HEK293T (cell line): ENCODE measurements at regions not wholly inside any gene's neighbourhood (a gene's known extent, or its start where the extent isn't known, plus 50 kb on each side); places are given as distances from the start of the nearest gene placed in this dataset.

Experiments used
- ARNT ChIP-seq: fragments of 450-650 bp; IDR thresholded peaks from 2 replicates; pipeline ENCODE4 v1.6.1; 2017; ENCODE audit warnings: mild to moderate bottlenecking
- BHLHE40 ChIP-seq: fragments of 450-650 bp; IDR thresholded peaks from 2 replicates; pipeline ENCODE4 v1.6.1; 2016; ENCODE audit warnings: mild to moderate bottlenecking, moderate library complexity, borderline replicate concordance
- FOXA1 ChIP-seq: fragments of 450-650 bp; IDR thresholded peaks from 2 replicates; pipeline ENCODE4 v1.6.1; 2016; ENCODE audit warnings: mild to moderate bottlenecking
- FOXK2 ChIP-seq: fragments of 450-650 bp; IDR thresholded peaks from 2 replicates; pipeline ENCODE4 v1.6.1; 2016; ENCODE audit warnings: mild to moderate bottlenecking
- FOXM1 ChIP-seq: fragments of 450-650 bp; IDR thresholded peaks from 2 replicates; pipeline ENCODE4 v1.6.1; 2017; ENCODE audit warnings: mild to moderate bottlenecking, borderline replicate concordance
- HDGF ChIP-seq: fragments of 450-650 bp; IDR thresholded peaks from 2 replicates; pipeline ENCODE4 v1.6.1; 2017; ENCODE audit warnings: antibody characterized with exemption, borderline replicate concordance
- L3MBTL2 ChIP-seq: fragments of 450-650 bp; conservative IDR thresholded peaks from 2 replicates; pipeline ENCODE4 v1.6.1; 2016; ENCODE audit warnings: mild to moderate bottlenecking
- LEF1 ChIP-seq: fragments of 450-650 bp; IDR thresholded peaks from 2 replicates; pipeline ENCODE4 v1.6.1; 2017; ENCODE audit warnings: mild to moderate bottlenecking, borderline replicate concordance
- NFRKB ChIP-seq: fragments of 450-650 bp; IDR thresholded peaks from 2 replicates; pipeline ENCODE4 v1.6.1; 2016; ENCODE audit warnings: mild to moderate bottlenecking, moderate library complexity
- SP1 ChIP-seq: fragments of 450-650 bp; IDR thresholded peaks from 2 replicates; pipeline ENCODE4 v1.6.1; 2017
- SUZ12 ChIP-seq: fragments of 450-650 bp; IDR thresholded peaks from 2 replicates; pipeline ENCODE4 v1.6.1; 2016; ENCODE audit warnings: mild to moderate bottlenecking
- TARDBP ChIP-seq: fragments of 450-650 bp; IDR thresholded peaks from 2 replicates; pipeline ENCODE4 v1.6.1; 2016
- ZNF384 ChIP-seq: fragments of 450-650 bp; IDR thresholded peaks from 2 replicates; pipeline ENCODE4 v1.6.1; 2016

GRCh38 chr14:97649752-97650151 is 852.6 kb downstream of the VRK1 start:
- TF ChIP-seq ZNF384 (no peak), FOXM1 (no peak), HDGF (no peak), FOXA1 (no peak), LEF1 (no peak), SP1 (no peak), FOXK2 (no peak), SUZ12 (no peak), ARNT (no peak), NFRKB (no peak), TARDBP (no peak), BHLHE40 (no peak), L3MBTL2 (no peak)
